PC-3 (cell line): ENCODE measurements at regions not wholly inside any gene's neighbourhood (a gene's known extent, or its start where the extent isn't known, plus 50 kb on each side); places are given as distances from the start of the nearest gene placed in this dataset.

Experiments
- CTCF ChIP-seq: fragments of 300-600 bp; sonication (generic); conservative IDR thresholded peaks from 2 replicates; pipeline ENCODE4 v1.5.1; 2017; ENCODE audit warnings: antibody characterized with exemption, low read depth, mild to moderate bottlenecking, low read length
- EZH2phosphoT487 ChIP-seq: fragments of 300-600 bp; sonication (generic); IDR thresholded peaks from 2 replicates; pipeline ENCODE4 v1.6.1; 2018; ENCODE audit warnings: mild to moderate bottlenecking, antibody characterized with exemption, low read length, borderline replicate concordance

DNA sequence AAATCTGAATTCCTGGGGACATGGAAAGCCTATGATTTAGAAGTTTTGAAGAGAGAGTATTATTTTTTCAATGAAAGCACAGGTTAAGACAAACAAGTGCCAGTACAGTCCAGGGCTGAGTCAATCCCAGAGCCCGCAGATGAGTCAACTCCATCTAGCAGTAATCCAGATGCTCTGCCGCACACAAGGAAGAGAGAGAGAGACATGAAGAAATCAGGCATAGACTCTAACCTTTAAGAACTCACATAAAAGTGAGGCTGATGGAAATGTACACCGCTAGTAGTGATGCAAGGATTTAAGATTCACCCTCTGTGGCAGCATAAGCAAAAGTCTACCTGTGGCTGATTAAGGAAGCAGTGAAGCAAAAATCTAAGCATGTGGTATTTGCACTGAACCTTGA is 651.5 kb downstream of the TNS3 start:
- TF ChIP-seq CTCF = no peak
- no peak for TF ChIP-seq EZH2phosphoT487
